Pulmonary artery endothelial cell (primary cell): ENCODE measurements at regions not wholly inside any gene's neighbourhood (a gene's known extent, or its start where the extent isn't known, plus 50 kb on each side); places are given as distances from the start of the nearest gene placed in this dataset.
"Not testable (repeated sequence)": the region's sequence is repeated elsewhere in the genome, so short reads cannot be mapped to it uniquely, and the experiment has no call there.

Experiments
- DNase-seq: peaks from one replicate; pipeline ENCODE4 v3.0.0-alpha.2; 2011; ENCODE audit warnings: low read depth, low spot score

GRCh38 chr1:10910681-10911489 is 101.6 kb upstream of the TARDBP start:
- DNase-seq, result no peak

- DNase-seq, result no peak
These were observed 100.8 kb upstream of the TARDBP start for GRCh38 chr1:10911490-10912166.

- DNase-seq, result no peak
These were observed 100.0 kb upstream of the TARDBP start for GRCh38 chr1:10912441-10912840.

GRCh38 chr1:10914056-10914455 is 98.4 kb upstream of the TARDBP start:
- DNase-seq, result no peak

- no peak for DNase-seq
These were observed 96.9 kb upstream of the TARDBP start for GRCh38 chr1:10915594-10915993.

GRCh38 chr1:10916311-10916710 is 96.1 kb upstream of the TARDBP start:
- DNase-seq, result no peak

- no peak for DNase-seq
These were observed 95.5 kb upstream of the TARDBP start for GRCh38 chr1:10916991-10917390.

GRCh38 chr1:10917513-10918454 is 94.7 kb upstream of the TARDBP start:
- no peak for DNase-seq

- DNase-seq, result no peak
These were observed 93.9 kb upstream of the TARDBP start for GRCh38 chr1:10918531-10918930.

GRCh38 chr1:10920063-10920626 is 92.3 kb upstream of the TARDBP start:
- DNase-seq, result no peak

GRCh38 chr1:10922315-10923060 is 90.0 kb upstream of the TARDBP start:
- not testable (repeated sequence) for DNase-seq

GRCh38 chr1:10924030-10924429 is 88.4 kb upstream of the TARDBP start:
- DNase-seq, result no peak

- no peak for DNase-seq
These were observed 83.8 kb upstream of the TARDBP start for GRCh38 chr1:10928654-10929053.

GRCh38 chr1:10932088-10932487 is 80.4 kb upstream of the TARDBP start:
- DNase-seq, result no peak

- no peak for DNase-seq
These were observed 78.2 kb upstream of the TARDBP start for GRCh38 chr1:10934150-10934818.

GRCh38 chr1:10935246-10935645 is 77.2 kb upstream of the TARDBP start:
- no peak for DNase-seq

- DNase-seq, result no peak
These were observed 76.7 kb upstream of the TARDBP start for GRCh38 chr1:10935724-10936123.

- no peak for DNase-seq
These were observed 75.2 kb upstream of the TARDBP start for GRCh38 chr1:10936998-10937901.

GRCh38 chr1:10938741-10939417 is 73.6 kb upstream of the TARDBP start:
- DNase-seq, result no peak
